ENCODE measurements at regions not wholly inside any gene's neighbourhood (a gene's known extent, or its start where the extent isn't known, plus 50 kb on each side); places are given as distances from the start of the nearest gene placed in this dataset.

DNA sequence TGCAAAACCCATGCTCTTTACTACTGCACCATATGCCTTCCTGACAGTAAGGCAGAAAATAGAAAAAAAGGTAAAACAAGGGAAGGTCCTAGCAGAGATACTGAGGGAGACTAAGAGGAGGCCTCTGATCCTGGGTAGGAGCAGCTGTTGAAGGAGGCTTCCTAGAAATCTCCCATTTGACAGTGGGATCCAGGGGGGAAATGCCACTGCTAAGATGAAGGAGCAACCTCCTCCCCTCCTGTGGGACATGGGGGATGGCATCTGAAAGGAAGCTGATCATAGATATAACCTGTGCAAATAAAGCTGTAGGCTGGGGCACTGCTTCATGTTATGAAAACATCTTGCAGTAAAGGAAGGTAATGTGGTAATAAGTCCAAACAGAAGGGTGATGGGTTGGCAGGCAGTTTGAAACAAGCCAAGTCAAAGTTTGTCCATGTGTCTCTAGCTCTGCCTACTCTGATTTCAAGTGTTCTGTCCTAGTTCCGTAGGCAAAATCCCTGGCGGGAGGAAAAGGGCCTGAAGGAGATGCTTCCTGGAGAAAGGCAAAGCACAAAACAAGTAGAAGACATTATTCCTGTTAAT lies 86.7 kb upstream of the EED start:
- TF ChIP-seq, protein P1, sequence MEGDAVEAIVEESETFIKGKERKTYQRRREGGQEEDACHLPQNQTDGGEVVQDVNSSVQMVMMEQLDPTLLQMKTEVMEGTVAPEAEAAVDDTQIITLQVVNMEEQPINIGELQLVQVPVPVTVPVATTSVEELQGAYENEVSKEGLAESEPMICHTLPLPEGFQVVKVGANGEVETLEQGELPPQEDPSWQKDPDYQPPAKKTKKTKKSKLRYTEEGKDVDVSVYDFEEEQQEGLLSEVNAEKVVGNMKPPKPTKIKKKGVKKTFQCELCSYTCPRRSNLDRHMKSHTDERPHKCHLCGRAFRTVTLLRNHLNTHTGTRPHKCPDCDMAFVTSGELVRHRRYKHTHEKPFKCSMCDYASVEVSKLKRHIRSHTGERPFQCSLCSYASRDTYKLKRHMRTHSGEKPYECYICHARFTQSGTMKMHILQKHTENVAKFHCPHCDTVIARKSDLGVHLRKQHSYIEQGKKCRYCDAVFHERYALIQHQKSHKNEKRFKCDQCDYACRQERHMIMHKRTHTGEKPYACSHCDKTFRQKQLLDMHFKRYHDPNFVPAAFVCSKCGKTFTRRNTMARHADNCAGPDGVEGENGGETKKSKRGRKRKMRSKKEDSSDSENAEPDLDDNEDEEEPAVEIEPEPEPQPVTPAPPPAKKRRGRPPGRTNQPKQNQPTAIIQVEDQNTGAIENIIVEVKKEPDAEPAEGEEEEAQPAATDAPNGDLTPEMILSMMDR (IDR thresholded peaks at IDR 0.05), result no peak
- no peak for TF ChIP-seq ZFX (IDR thresholded peaks at IDR 0.05; ENCODE audit: borderline replicate concordance)

All from 22Rv1 (cell line).